ENCODE measurements at regions not wholly inside any gene's neighbourhood (a gene's known extent, or its start where the extent isn't known, plus 50 kb on each side); places are given as distances from the start of the nearest gene placed in this dataset.
A peak's percentile ranks its signal among the peaks of the same experiment; 100 is the strongest.

DNA sequence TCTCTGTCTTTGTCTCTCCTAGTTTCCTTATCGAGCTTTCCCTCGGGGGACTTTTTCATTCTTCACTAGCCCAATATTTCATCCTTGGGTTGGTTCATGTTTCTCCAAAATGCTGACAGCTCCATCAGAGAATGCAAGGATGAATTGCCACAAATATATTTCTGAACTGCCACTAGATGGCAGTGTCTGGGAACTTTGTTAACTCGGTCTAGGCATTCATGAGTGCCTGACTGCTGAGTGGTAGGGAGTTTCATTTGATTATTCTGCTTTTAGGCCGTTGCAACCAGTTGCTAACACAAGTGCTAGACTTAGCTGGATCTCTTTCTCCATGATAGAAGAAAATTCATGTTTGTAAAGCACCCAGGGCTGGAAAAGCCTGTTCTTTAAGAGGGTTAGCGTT, 73.5 kb upstream of the RAP2C start (continued):
- TF ChIP-seq, protein P1, sequence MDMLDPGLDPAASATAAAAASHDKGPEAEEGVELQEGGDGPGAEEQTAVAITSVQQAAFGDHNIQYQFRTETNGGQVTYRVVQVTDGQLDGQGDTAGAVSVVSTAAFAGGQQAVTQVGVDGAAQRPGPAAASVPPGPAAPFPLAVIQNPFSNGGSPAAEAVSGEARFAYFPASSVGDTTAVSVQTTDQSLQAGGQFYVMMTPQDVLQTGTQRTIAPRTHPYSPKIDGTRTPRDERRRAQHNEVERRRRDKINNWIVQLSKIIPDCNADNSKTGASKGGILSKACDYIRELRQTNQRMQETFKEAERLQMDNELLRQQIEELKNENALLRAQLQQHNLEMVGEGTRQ (IDR thresholded peaks at IDR 0.05; ENCODE audit: borderline replicate concordance, low read depth, low read length): no peak
- peak; percentile 90 for TF ChIP-seq SMC3 (IDR thresholded peaks at IDR 0.05; ENCODE audit: borderline replicate concordance, low read length)
- TF ChIP-seq RAD21 (IDR thresholded peaks at IDR 0.05; ENCODE audit: insufficient read depth, low read depth, low read length): peak; percentile 77
- no peak for TF ChIP-seq NFIC (IDR thresholded peaks at IDR 0.05; ENCODE audit: low read depth, low read length)
- TF ChIP-seq, protein P2, sequence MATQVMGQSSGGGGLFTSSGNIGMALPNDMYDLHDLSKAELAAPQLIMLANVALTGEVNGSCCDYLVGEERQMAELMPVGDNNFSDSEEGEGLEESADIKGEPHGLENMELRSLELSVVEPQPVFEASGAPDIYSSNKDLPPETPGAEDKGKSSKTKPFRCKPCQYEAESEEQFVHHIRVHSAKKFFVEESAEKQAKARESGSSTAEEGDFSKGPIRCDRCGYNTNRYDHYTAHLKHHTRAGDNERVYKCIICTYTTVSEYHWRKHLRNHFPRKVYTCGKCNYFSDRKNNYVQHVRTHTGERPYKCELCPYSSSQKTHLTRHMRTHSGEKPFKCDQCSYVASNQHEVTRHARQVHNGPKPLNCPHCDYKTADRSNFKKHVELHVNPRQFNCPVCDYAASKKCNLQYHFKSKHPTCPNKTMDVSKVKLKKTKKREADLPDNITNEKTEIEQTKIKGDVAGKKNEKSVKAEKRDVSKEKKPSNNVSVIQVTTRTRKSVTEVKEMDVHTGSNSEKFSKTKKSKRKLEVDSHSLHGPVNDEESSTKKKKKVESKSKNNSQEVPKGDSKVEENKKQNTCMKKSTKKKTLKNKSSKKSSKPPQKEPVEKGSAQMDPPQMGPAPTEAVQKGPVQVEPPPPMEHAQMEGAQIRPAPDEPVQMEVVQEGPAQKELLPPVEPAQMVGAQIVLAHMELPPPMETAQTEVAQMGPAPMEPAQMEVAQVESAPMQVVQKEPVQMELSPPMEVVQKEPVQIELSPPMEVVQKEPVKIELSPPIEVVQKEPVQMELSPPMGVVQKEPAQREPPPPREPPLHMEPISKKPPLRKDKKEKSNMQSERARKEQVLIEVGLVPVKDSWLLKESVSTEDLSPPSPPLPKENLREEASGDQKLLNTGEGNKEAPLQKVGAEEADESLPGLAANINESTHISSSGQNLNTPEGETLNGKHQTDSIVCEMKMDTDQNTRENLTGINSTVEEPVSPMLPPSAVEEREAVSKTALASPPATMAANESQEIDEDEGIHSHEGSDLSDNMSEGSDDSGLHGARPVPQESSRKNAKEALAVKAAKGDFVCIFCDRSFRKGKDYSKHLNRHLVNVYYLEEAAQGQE (IDR thresholded peaks at IDR 0.05; ENCODE audit: low read depth, low read length): no peak
- TF ChIP-seq BRCA1 (IDR thresholded peaks at IDR 0.05; ENCODE audit: low read depth, low read length): no peak
- TF ChIP-seq, protein P3, sequence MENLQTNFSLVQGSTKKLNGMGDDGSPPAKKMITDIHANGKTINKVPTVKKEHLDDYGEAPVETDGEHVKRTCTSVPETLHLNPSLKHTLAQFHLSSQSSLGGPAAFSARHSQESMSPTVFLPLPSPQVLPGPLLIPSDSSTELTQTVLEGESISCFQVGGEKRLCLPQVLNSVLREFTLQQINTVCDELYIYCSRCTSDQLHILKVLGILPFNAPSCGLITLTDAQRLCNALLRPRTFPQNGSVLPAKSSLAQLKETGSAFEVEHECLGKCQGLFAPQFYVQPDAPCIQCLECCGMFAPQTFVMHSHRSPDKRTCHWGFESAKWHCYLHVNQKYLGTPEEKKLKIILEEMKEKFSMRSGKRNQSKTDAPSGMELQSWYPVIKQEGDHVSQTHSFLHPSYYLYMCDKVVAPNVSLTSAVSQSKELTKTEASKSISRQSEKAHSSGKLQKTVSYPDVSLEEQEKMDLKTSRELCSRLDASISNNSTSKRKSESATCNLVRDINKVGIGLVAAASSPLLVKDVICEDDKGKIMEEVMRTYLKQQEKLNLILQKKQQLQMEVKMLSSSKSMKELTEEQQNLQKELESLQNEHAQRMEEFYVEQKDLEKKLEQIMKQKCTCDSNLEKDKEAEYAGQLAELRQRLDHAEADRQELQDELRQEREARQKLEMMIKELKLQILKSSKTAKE (IDR thresholded peaks at IDR 0.05; ENCODE audit: low read depth, poor library complexity, severe bottlenecking): no peak
- TF ChIP-seq, protein P4, sequence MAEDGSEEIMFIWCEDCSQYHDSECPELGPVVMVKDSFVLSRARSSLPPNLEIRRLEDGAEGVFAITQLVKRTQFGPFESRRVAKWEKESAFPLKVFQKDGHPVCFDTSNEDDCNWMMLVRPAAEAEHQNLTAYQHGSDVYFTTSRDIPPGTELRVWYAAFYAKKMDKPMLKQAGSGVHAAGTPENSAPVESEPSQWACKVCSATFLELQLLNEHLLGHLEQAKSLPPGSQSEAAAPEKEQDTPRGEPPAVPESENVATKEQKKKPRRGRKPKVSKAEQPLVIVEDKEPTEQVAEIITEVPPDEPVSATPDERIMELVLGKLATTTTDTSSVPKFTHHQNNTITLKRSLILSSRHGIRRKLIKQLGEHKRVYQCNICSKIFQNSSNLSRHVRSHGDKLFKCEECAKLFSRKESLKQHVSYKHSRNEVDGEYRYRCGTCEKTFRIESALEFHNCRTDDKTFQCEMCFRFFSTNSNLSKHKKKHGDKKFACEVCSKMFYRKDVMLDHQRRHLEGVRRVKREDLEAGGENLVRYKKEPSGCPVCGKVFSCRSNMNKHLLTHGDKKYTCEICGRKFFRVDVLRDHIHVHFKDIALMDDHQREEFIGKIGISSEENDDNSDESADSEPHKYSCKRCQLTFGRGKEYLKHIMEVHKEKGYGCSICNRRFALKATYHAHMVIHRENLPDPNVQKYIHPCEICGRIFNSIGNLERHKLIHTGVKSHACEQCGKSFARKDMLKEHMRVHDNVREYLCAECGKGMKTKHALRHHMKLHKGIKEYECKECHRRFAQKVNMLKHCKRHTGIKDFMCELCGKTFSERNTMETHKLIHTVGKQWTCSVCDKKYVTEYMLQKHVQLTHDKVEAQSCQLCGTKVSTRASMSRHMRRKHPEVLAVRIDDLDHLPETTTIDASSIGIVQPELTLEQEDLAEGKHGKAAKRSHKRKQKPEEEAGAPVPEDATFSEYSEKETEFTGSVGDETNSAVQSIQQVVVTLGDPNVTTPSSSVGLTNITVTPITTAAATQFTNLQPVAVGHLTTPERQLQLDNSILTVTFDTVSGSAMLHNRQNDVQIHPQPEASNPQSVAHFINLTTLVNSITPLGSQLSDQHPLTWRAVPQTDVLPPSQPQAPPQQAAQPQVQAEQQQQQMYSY (CRISPR knock-in tag; IDR thresholded peaks at IDR 0.05): no peak
- no peak for TF ChIP-seq ETV6 (conservative IDR thresholded peaks at IDR 0.05 in 1 of 2, IDR thresholded peaks at IDR 0.05 in 1 of 2; ENCODE audit: borderline replicate concordance in 1 of 2, low read depth in 1 of 2)
- no peak for TF ChIP-seq WRNIP1 (IDR thresholded peaks at IDR 0.05; ENCODE audit: borderline replicate concordance, low read depth, low read length)
- no peak for TF ChIP-seq ZNF217 (IDR thresholded peaks at IDR 0.05)
- TF ChIP-seq MYC (IDR thresholded peaks at IDR 0.05; ENCODE audit: insufficient read depth, insufficient read length, insufficient replicate concordance, low read length, severe bottlenecking): no peak
- TF ChIP-seq POLR2AphosphoS2 (IDR thresholded peaks at IDR 0.05; ENCODE audit: low read depth, low read length): no peak
- no peak for TF ChIP-seq CHD2 (IDR thresholded peaks at IDR 0.05; ENCODE audit: borderline replicate concordance, low read depth, low read length)
- TF ChIP-seq, protein P5, sequence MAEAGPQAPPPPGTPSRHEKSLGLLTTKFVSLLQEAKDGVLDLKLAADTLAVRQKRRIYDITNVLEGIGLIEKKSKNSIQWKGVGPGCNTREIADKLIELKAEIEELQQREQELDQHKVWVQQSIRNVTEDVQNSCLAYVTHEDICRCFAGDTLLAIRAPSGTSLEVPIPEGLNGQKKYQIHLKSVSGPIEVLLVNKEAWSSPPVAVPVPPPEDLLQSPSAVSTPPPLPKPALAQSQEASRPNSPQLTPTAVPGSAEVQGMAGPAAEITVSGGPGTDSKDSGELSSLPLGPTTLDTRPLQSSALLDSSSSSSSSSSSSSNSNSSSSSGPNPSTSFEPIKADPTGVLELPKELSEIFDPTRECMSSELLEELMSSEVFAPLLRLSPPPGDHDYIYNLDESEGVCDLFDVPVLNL (IDR thresholded peaks at IDR 0.05; ENCODE audit: low read depth, low read length): no peak

All from GM12878 (cell line).